ENCODE measurements at regions not wholly inside any gene's neighbourhood (a gene's known extent, or its start where the extent isn't known, plus 50 kb on each side); places are given as distances from the start of the nearest gene placed in this dataset.
"Not testable (repeated sequence)": the region's sequence is repeated elsewhere in the genome, so short reads cannot be mapped to it uniquely, and the experiment has no call there.

- no peak for DNase-seq
- no peaks in the 10 kb centered on the region for H3K27me3 ChIP-seq
- H3K36me3 ChIP-seq = no peaks in the 10 kb centered on the region
- TF ChIP-seq CTCF (IDR thresholded peaks at IDR 0.05) = no peak
- TF ChIP-seq POLR2A (IDR thresholded peaks at IDR 0.05) = no peak
- no peaks in the 10 kb centered on the region for H3K9me3 ChIP-seq
- no peaks in the 10 kb centered on the region for H3K4me1 ChIP-seq
- no peak overlapping the region for H3K27ac ChIP-seq
- no peak overlapping the region for H3K4me3 ChIP-seq
These were observed 157.8 kb upstream of the ROPN1 start for GRCh38 chr3:124149771-124150170.

- not testable (repeated sequence) for H3K27me3 ChIP-seq, H3K36me3 ChIP-seq, DNase-seq, H3K27ac ChIP-seq, H3K4me1 ChIP-seq, H3K4me3 ChIP-seq, H3K9me3 ChIP-seq
These were observed 161.0 kb upstream of the ROPN1 start for GRCh38 chr3:124152891-124153290.

DNA sequence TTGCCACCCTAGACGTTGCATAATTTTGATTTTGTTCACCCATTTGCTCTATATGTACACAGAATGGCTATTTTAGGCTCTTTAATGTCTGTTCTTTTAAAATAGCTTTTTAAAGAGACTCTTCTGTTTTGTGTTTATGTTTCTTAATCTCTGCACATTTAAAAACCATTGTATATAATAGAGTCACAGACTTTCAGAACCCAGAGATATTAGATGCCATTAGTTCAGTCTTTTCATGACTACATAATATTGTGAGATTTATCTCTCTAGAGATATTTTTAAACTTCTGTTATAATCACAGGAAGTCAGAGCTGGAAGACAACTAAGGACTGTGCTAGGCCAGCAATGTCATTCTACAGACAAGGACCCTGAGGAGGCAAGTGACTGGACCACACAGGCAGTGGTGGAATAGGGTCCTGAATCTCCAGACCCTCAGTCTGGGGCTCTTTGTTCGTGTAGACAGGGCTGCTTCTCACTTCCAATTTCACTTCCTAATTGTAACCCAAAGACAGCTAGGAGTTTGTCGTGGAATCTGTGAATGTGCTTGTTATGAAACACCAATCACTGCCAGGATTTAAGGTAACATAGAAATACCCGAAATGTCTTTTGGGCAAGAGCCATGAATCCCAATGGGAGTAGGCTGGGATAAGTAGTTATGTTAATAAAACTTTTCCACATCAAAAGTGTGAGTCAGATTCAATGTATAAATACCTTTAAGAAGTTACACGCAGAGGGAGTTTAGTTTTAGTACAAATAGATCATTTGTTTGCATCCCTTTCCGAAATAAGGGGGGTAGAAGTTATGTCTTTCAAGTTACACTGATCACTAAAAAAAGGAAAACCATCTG lies 165.2 kb upstream of the ROPN1 start:
- Histone ChIP-seq H3K27me3 (no peaks in the 10 kb centered on the region), H3K27ac (no peak overlapping the region), H3K36me3 (no peaks in the 10 kb centered on the region), H3K4me1 (no peaks in the 10 kb centered on the region), H3K4me3 (no peak overlapping the region), H3K9me3 (no peaks in the 10 kb centered on the region)
- no peak for DNase-seq
- TF ChIP-seq CTCF (IDR thresholded peaks at IDR 0.05) = no peak
- no peak for TF ChIP-seq POLR2A (IDR thresholded peaks at IDR 0.05)

GRCh38 chr3:124157748-124158147 lies 165.8 kb upstream of the ROPN1 start:
- H3K9me3 ChIP-seq = no peaks in the 10 kb centered on the region
- no peak for DNase-seq
- no peak overlapping the region for H3K27ac ChIP-seq
- no peak overlapping the region for H3K4me3 ChIP-seq
- H3K36me3 ChIP-seq = no peaks in the 10 kb centered on the region
- H3K27me3 ChIP-seq = no peaks in the 10 kb centered on the region
- H3K4me1 ChIP-seq = no peaks in the 10 kb centered on the region
- TF ChIP-seq POLR2A (IDR thresholded peaks at IDR 0.05) = no peak
- TF ChIP-seq CTCF (IDR thresholded peaks at IDR 0.05) = no peak

- H3K4me3 ChIP-seq = no peak overlapping the region
- H3K27ac ChIP-seq = no peak overlapping the region
- TF ChIP-seq CTCF (IDR thresholded peaks at IDR 0.05) (no peak), POLR2A (IDR thresholded peaks at IDR 0.05) (no peak)
- no peaks in the 10 kb centered on the region for H3K36me3 ChIP-seq
- no peak for DNase-seq
- no peaks in the 10 kb centered on the region for H3K27me3 ChIP-seq
- no peaks in the 10 kb centered on the region for H3K9me3 ChIP-seq
- H3K4me1 ChIP-seq = no peaks in the 10 kb centered on the region
These were observed 166.4 kb upstream of the ROPN1 start for GRCh38 chr3:124158168-124158881.

- Histone ChIP-seq H3K27me3 (no peaks in the 10 kb centered on the region), H3K4me3 (no peak overlapping the region), H3K27ac (no peak overlapping the region), H3K9me3 (no peaks in the 10 kb centered on the region), H3K4me1 (no peaks in the 10 kb centered on the region), H3K36me3 (no peaks in the 10 kb centered on the region)
- peak in 1 of 3 donors; percentile 47 for DNase-seq
- TF ChIP-seq CTCF (IDR thresholded peaks at IDR 0.05) = no peak
- TF ChIP-seq POLR2A (IDR thresholded peaks at IDR 0.05) = no peak
These were observed 169.5 kb upstream of the ROPN1 start for GRCh38 chr3:124161448-124161847.

Measured in Peyer's patch (tissue), 4 donors.